Neural progenitor cell (in vitro differentiated cells): ENCODE measurements at regions not wholly inside any gene's neighbourhood (a gene's known extent, or its start where the extent isn't known, plus 50 kb on each side); places are given as distances from the start of the nearest gene placed in this dataset.

Experiments used
- DNase-seq: peaks from one replicate; pipeline ENCODE4 v3.0.0-alpha.2; 2016; ENCODE audit warnings: low spot score
- H2AFZ ChIP-seq: fragments of 200-600 bp; sonication (generic); replicated peaks from 2 replicates; pipeline ENCODE4 v1.6.1; 2016; ENCODE audit warnings: antibody characterized with exemption
- H3F3A ChIP-seq: fragments of 200-600 bp; sonication (generic); 2 replicates; pipeline ENCODE4 v1.6.1; 2016; ENCODE audit warnings: antibody characterized with exemption, low read depth
- H3K27ac ChIP-seq: fragments of 200-600 bp; sonication (generic); 2 replicates; pipeline ENCODE4 v1.5.1; 2016; ENCODE audit warnings: mild to moderate bottlenecking
- H3K27me3 ChIP-seq: fragments of 200-600 bp; sonication (generic); 2 replicates; pipeline ENCODE4 v1.6.1; 2016; ENCODE audit warnings: mild to moderate bottlenecking, moderate library complexity
- H3K36me3 ChIP-seq: fragments of 200-600 bp; sonication (generic); 2 replicates; pipeline ENCODE4 v1.5.1; 2016
- H3K4me1 ChIP-seq: fragments of 200-600 bp; sonication (generic); 2 replicates; pipeline ENCODE4 v1.6.1; 2016; ENCODE audit warnings: mixed run types
- H3K4me2 ChIP-seq: fragments of 200-600 bp; sonication (generic); 2 replicates; pipeline ENCODE4 v1.6.1; 2016
- H3K4me3 ChIP-seq: fragments of 200-600 bp; sonication (generic); 2 replicates; pipeline ENCODE4 v1.5.1; 2016
- H3K79me2 ChIP-seq: fragments of 200-600 bp; sonication (generic); 2 replicates; pipeline ENCODE4 v1.6.1; 2016; ENCODE audit warnings: low read depth
- H3K9ac ChIP-seq: fragments of 200-600 bp; sonication (generic); 2 replicates; pipeline ENCODE4 v1.6.1; 2016
- H3K9me3 ChIP-seq: fragments of 200-600 bp; sonication (generic); 2 replicates; pipeline ENCODE4 v1.5.1; 2016; ENCODE audit warnings: low read depth
- H4K20me1 ChIP-seq: fragments of 200-600 bp; sonication (generic); 2 replicates; pipeline ENCODE4 v1.6.1; 2016; ENCODE audit warnings: low read depth
- H3K27ac Mint-ChIP-seq: 3 replicates; pipeline ENCODE4 v1.8.0; 2021; ENCODE audit warnings: mixed read lengths
- H3K27me3 Mint-ChIP-seq: 2 replicates; pipeline ENCODE4 v1.8.0; 2022; ENCODE audit warnings: low read depth, mild to moderate bottlenecking, inconsistent platforms, moderate library complexity, mixed read lengths; ENCODE audit not compliant: insufficient read depth
- H3K36me3 Mint-ChIP-seq: 3 replicates; pipeline ENCODE4 v1.8.0; 2021; ENCODE audit warnings: mixed read lengths
- H3K4me1 Mint-ChIP-seq: 3 replicates; pipeline ENCODE4 v1.8.0; 2021; ENCODE audit warnings: mixed read lengths
- H3K4me3 Mint-ChIP-seq: 3 replicates; pipeline ENCODE4 v1.8.0; 2021; ENCODE audit warnings: mild to moderate bottlenecking, moderate library complexity, mixed read lengths
- H3K9me3 Mint-ChIP-seq: 3 replicates; pipeline ENCODE4 v1.8.0; 2020; ENCODE audit warnings: mixed read lengths
- EZH2 ChIP-seq: fragments of 200-600 bp; sonication (generic); IDR thresholded peaks from 2 replicates; pipeline ENCODE4 v1.6.1; 2017; ENCODE audit warnings: antibody characterized with exemption, mild to moderate bottlenecking, moderate library complexity
- EZH2phosphoT487 ChIP-seq: fragments of 200-600 bp; sonication (generic); IDR thresholded peaks from 2 replicates; pipeline ENCODE4 v1.6.1; 2017; ENCODE audit warnings: antibody characterized with exemption
- TF ChIP-seq, protein P1 (sequence below): fragments of 200-600 bp; sonication (generic); IDR thresholded peaks from 2 replicates; pipeline ENCODE4 v1.5.1; 2017; ENCODE audit warnings: antibody characterized with exemption, mild to moderate bottlenecking

DNA sequence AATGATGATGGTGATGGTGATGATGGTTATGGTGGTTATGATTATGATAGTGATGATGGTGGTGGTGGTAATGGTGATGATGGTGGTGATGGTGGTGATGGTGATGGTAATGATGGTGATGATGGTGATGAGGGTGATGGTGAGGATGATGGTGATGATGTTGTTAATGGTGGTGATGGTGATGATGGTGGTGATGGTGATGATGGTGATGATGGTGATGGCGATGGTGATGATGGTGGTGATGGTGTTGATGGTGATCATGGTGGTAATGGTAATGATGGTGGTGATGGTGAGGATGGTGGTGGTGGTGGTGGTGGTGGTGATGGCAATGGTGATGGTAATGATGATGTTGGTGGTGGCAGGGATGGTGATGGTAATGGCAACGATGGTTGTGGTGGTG, 1222.5 kb downstream of the BRD1 start:
- H2AFZ ChIP-seq: no peak overlapping the region
- no peak for DNase-seq
- Mint-ChIP-seq H3K4me3 (no peak overlapping the region), H3K27ac (no peak overlapping the region), H3K36me3 (peaks cover 11% of the 10 kb centered on the region), H3K27me3 (peaks cover 2% of the 10 kb centered on the region), H3K9me3 (peaks cover 2% of the 10 kb centered on the region), H3K4me1 (peaks cover 4% of the 10 kb centered on the region)
- no peak overlapping the region for H3K4me3 ChIP-seq
- H3K9me3 ChIP-seq: no peaks in the 10 kb centered on the region
- H3F3A ChIP-seq: no peaks in the 10 kb centered on the region
- H3K9ac ChIP-seq: no peak overlapping the region
- H3K27me3 ChIP-seq: no peaks in the 10 kb centered on the region
- H4K20me1 ChIP-seq: peaks cover 14% of the 10 kb centered on the region
- no peaks in the 10 kb centered on the region for H3K4me1 ChIP-seq
- TF ChIP-seq EZH2phosphoT487 (no peak), EZH2 (no peak)
- TF ChIP-seq, protein P1, sequence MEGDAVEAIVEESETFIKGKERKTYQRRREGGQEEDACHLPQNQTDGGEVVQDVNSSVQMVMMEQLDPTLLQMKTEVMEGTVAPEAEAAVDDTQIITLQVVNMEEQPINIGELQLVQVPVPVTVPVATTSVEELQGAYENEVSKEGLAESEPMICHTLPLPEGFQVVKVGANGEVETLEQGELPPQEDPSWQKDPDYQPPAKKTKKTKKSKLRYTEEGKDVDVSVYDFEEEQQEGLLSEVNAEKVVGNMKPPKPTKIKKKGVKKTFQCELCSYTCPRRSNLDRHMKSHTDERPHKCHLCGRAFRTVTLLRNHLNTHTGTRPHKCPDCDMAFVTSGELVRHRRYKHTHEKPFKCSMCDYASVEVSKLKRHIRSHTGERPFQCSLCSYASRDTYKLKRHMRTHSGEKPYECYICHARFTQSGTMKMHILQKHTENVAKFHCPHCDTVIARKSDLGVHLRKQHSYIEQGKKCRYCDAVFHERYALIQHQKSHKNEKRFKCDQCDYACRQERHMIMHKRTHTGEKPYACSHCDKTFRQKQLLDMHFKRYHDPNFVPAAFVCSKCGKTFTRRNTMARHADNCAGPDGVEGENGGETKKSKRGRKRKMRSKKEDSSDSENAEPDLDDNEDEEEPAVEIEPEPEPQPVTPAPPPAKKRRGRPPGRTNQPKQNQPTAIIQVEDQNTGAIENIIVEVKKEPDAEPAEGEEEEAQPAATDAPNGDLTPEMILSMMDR: no peak
- H3K27ac ChIP-seq: no peak overlapping the region
- H3K4me2 ChIP-seq: no peak overlapping the region
- H3K79me2 ChIP-seq: peaks cover 24% of the 10 kb centered on the region
- H3K36me3 ChIP-seq: no peaks in the 10 kb centered on the region

GRCh38 chr22:48603621-48604320, 1223.9 kb downstream of the BRD1 start:
- H3K9ac ChIP-seq: no peak overlapping the region
- no peaks in the 10 kb centered on the region for H3F3A ChIP-seq
- H3K27ac ChIP-seq: no peak overlapping the region
- Mint-ChIP-seq H3K4me3 (no peak overlapping the region), H3K9me3 (peaks cover 2% of the 10 kb centered on the region), H3K27me3 (peaks cover 2% of the 10 kb centered on the region), H3K36me3 (peaks cover 11% of the 10 kb centered on the region), H3K4me1 (peaks cover 4% of the 10 kb centered on the region), H3K27ac (no peak overlapping the region)
- peaks cover 14% of the 10 kb centered on the region for H4K20me1 ChIP-seq
- H3K4me3 ChIP-seq: no peak overlapping the region
- no peaks in the 10 kb centered on the region for H3K4me1 ChIP-seq
- no peaks in the 10 kb centered on the region for H3K36me3 ChIP-seq
- H3K4me2 ChIP-seq: no peak overlapping the region
- no peaks in the 10 kb centered on the region for H3K9me3 ChIP-seq
- H2AFZ ChIP-seq: no peak overlapping the region
- DNase-seq: no peak
- H3K27me3 ChIP-seq: no peaks in the 10 kb centered on the region
- TF ChIP-seq EZH2phosphoT487 (no peak), EZH2 (no peak)
- TF ChIP-seq, protein P1: no peak
- H3K79me2 ChIP-seq: peaks cover 24% of the 10 kb centered on the region

DNA sequence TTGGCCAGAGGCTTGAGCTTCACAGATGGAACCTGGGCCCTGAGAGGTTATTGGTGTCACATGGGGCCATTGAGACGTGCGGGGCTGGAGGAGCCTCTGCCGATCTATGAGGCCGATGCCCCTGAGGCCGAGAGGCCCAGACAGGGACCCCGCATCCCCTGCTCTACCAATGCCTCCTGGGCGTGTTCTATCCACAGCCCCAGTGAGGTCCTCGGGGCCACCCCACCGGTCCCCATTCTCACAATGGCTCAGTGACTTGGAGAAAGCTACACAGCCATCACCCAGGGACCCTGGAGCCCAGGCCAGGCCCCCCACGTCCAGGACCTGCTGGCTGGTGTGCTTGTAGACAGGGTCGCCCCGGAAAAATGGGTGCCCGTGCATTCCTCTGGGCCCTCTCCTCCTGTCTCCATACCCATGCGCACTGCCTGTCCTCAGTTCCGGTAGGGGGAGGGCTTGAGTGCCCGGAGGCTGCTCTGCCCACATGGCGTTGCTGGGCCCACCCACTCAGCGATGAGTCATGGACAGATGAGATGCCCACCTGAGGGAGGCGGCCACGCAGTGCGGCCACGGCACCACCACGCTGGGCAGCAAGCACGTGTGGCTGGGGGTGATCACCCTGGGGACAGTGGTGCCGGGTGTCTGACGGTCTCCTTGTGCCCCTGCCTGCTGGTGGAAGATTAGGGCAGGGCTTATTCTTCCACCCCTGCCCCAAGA, 1224.7 kb downstream of the BRD1 start:
- no peaks in the 10 kb centered on the region for H3K4me1 ChIP-seq
- H3K27ac ChIP-seq: no peak overlapping the region
- no peaks in the 10 kb centered on the region for H3K9me3 ChIP-seq
- H3F3A ChIP-seq: no peaks in the 10 kb centered on the region
- H3K4me3 Mint-ChIP-seq: no peak overlapping the region
- no peak for DNase-seq
- TF ChIP-seq EZH2phosphoT487 (no peak), EZH2 (no peak)
- TF ChIP-seq, protein P1: no peak
- H2AFZ ChIP-seq: no peak overlapping the region
- no peak overlapping the region for H3K4me2 ChIP-seq
- H3K27me3 ChIP-seq: no peaks in the 10 kb centered on the region
- H3K79me2 ChIP-seq: peaks cover 24% of the 10 kb centered on the region
- H3K36me3 ChIP-seq: no peaks in the 10 kb centered on the region
- no peak overlapping the region for H3K27ac Mint-ChIP-seq
- no peaks in the 10 kb centered on the region for H3K27me3 Mint-ChIP-seq
- no peak overlapping the region for H3K9ac ChIP-seq
- peaks cover 14% of the 10 kb centered on the region for H4K20me1 ChIP-seq
- no peak overlapping the region for H3K4me3 ChIP-seq
- H3K9me3 Mint-ChIP-seq: no peaks in the 10 kb centered on the region
- peaks cover 11% of the 10 kb centered on the region for H3K36me3 Mint-ChIP-seq
- no peaks in the 10 kb centered on the region for H3K4me1 Mint-ChIP-seq
